ENCODE measurements at regions not wholly inside any gene's neighbourhood (a gene's known extent, or its start where the extent isn't known, plus 50 kb on each side); places are given as distances from the start of the nearest gene placed in this dataset.

DNA sequence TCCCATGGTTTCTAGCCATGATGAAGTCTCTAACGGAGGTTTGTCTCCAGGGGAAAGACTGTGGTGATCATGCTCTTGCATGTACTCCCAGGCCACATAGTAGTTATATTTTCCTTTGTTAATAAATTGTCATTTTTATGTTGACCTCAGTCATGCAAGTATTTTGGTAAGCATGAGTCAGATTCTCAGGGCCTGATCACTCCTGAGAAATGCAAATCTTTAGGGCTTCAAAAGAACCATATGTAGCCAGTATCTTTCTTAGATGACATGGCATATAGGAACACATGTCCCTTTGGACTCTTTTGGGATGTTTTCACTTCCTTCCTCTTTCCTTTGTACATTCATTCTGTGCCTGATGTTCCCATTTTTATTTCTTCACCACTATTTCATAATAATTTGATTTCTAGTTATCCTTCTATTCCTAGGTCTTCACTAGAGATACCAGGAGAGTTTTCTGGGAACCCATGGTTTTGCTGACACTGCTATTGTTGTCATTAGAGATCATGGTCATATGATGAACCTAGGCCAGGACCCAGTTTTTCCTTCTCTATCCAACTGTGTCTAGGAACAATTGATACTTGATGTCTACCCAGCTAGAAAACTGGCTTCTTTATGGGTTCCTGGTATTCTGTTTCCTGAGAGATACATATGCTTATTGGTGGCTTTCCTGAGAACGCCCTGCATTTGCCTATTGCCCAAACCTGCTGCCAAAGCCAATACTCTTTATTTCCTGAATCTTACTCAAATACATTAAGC is 248.1 kb upstream of the NREP start:
- TF ChIP-seq, protein P1, sequence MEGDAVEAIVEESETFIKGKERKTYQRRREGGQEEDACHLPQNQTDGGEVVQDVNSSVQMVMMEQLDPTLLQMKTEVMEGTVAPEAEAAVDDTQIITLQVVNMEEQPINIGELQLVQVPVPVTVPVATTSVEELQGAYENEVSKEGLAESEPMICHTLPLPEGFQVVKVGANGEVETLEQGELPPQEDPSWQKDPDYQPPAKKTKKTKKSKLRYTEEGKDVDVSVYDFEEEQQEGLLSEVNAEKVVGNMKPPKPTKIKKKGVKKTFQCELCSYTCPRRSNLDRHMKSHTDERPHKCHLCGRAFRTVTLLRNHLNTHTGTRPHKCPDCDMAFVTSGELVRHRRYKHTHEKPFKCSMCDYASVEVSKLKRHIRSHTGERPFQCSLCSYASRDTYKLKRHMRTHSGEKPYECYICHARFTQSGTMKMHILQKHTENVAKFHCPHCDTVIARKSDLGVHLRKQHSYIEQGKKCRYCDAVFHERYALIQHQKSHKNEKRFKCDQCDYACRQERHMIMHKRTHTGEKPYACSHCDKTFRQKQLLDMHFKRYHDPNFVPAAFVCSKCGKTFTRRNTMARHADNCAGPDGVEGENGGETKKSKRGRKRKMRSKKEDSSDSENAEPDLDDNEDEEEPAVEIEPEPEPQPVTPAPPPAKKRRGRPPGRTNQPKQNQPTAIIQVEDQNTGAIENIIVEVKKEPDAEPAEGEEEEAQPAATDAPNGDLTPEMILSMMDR (IDR thresholded peaks at IDR 0.05; ENCODE audit: poor library complexity, severe bottlenecking) = no peak
- TF ChIP-seq POLR2AphosphoS5 (IDR thresholded peaks at IDR 0.05) (no peak), EP300 (conservative IDR thresholded peaks at IDR 0.05; ENCODE audit: poor library complexity, severe bottlenecking) (no peak), TAF1 (IDR thresholded peaks at IDR 0.05; ENCODE audit: low read depth) (no peak), EZH2 (IDR thresholded peaks at IDR 0.05; ENCODE audit: borderline replicate concordance, insufficient read depth, low read length, poor library complexity, severe bottlenecking) (no peak)

Measured in neural cell (in vitro differentiated cells).